T-cell (primary cell): ENCODE measurements at regions not wholly inside any gene's neighbourhood (a gene's known extent, or its start where the extent isn't known, plus 50 kb on each side); places are given as distances from the start of the nearest gene placed in this dataset.

Experiments
- ATAC-seq, 4 experiments: fragments of 200-7000 bp in 3 of 4; fragments of 150-1000 bp in 1 of 4; cut with Tn5 transposase; replicated peaks in 1 of 4; 1 replicate in 3 of 4; 2 replicates in 1 of 4; pipeline ENCODE4 v1.10.0; 2021; ENCODE audit warnings: moderate library complexity in 3 of 4, mild to moderate bottlenecking in 2 of 4, moderate number of reproducible peaks in 1 of 4
- CTCF ChIA-PET, 2 donors: fragments of 300-600 bp; sonication (Branson Sonifier 250); formaldehyde crosslinking; loops; one replicate each; lab custom pipeline; 2022; ENCODE audit warnings: antibody characterized with exemption in 2 of 2; lab: Charles Lee
- POLR2A ChIA-PET, 2 donors: fragments of 300-600 bp; sonication (Branson Sonifier 250); formaldehyde crosslinking; loops; one replicate each; lab custom pipeline; 2022; ENCODE audit warnings: antibody characterized with exemption in 2 of 2; lab: Charles Lee
- DNase-seq, 35 experiments: peaks; one replicate each; pipeline versions ENCODE4 v3.0.0 to v3.0.0-alpha.2; 2013 to 2023
- H3K27ac ChIP-seq: one replicate; pipeline ENCODE4 v1.5.1; 2013; ENCODE audit warnings: low read length
- H3K27me3 ChIP-seq, 2 experiments: replicated peaks in 1 of 2; 1 replicate in 1 of 2; 2 replicates in 1 of 2; pipeline versions ENCODE4 v1.6.1 to v1.7.0; 2013; ENCODE audit warnings: low read length in 1 of 2, mixed read lengths in 1 of 2; ENCODE audit not compliant: control insufficient read depth in 2 of 2, insufficient read depth in 2 of 2; ENCODE audit errors: extremely low read depth in 1 of 2
- H3K36me3 ChIP-seq, 2 donors: 1 replicate in 1 of 2; 2 replicates in 1 of 2; pipeline versions ENCODE4 v1.6.1 to v1.7.0; 2013; ENCODE audit warnings: low read length in 1 of 2; ENCODE audit not compliant: control insufficient read depth in 2 of 2, insufficient read depth in 1 of 2; ENCODE audit errors: extremely low read depth in 1 of 2
- H3K4me1 ChIP-seq, 2 experiments: 1 replicate in 1 of 2; 2 replicates in 1 of 2; pipeline versions ENCODE4 v1.6.1 to v1.7.0; 2013; ENCODE audit warnings: low read length in 2 of 2, mixed read lengths in 1 of 2; ENCODE audit not compliant: insufficient read depth in 2 of 2, control insufficient read depth in 1 of 2; ENCODE audit errors: extremely low read depth in 1 of 2
- H3K4me3 ChIP-seq, 2 donors: 1 replicate in 1 of 2; 2 replicates in 1 of 2; pipeline versions ENCODE4 v1.5.1 to v1.7.0; 2013; ENCODE audit warnings: mild to moderate bottlenecking in 2 of 2, low read length in 1 of 2, moderate library complexity in 1 of 2; ENCODE audit not compliant: control insufficient read depth in 1 of 2; ENCODE audit errors: extremely low read depth in 1 of 2
- H3K9me3 ChIP-seq: 2 replicates; pipeline ENCODE4 v1.7.0; 2013
- H3K27ac Mint-ChIP-seq, 2 donors: one replicate each; pipeline ENCODE4 v1.8.0; 2020 to 2021; ENCODE audit warnings: mild to moderate bottlenecking in 2 of 2, mixed read lengths in 2 of 2
- H3K27me3 Mint-ChIP-seq, 2 donors: one replicate each; pipeline ENCODE4 v1.8.0; 2021 to 2022; ENCODE audit warnings: mixed read lengths in 2 of 2
- H3K36me3 Mint-ChIP-seq: one replicate; pipeline ENCODE4 v1.8.0; 2021; ENCODE audit warnings: mixed read lengths
- H3K4me1 Mint-ChIP-seq, 3 donors: one replicate each; pipeline ENCODE4 v1.8.0; 2020 to 2022; ENCODE audit warnings: mixed read lengths in 3 of 3, mild to moderate bottlenecking in 1 of 3
- H3K4me3 Mint-ChIP-seq, 3 donors: one replicate each; pipeline ENCODE4 v1.8.0; 2020 to 2022; ENCODE audit warnings: mild to moderate bottlenecking in 3 of 3, mixed read lengths in 3 of 3, moderate library complexity in 3 of 3
- H3K9me3 Mint-ChIP-seq, 3 donors: one replicate each; pipeline ENCODE4 v1.8.0; 2020 to 2022; ENCODE audit warnings: mixed read lengths in 3 of 3
- WGBS: methylation state at CpG from one replicate; pipeline ENCODE4 v1.1.5; 2013; ENCODE audit warnings: missing lambda C conversion rate; ENCODE audit not compliant: insufficient coverage; 5-methylcytosine and 5-hydroxymethylcytosine counted together

- Mint-ChIP-seq H3K4me3 (no peak overlapping the region), H3K4me1 (no peaks in the 10 kb centered on the region), H3K27me3 (peaks cover 0 to 4% of the 10 kb centered on the region in 2 donors), H3K9me3 (peaks cover 0 to 9% (median 2%) of the 10 kb centered on the region in 3 donors), H3K36me3 (no peaks in the 10 kb centered on the region), H3K27ac (no peak overlapping the region)
- Histone ChIP-seq H3K36me3 (no peaks in the 10 kb centered on the region), H3K4me3 (no peak overlapping the region), H3K9me3 (no peaks in the 10 kb centered on the region), H3K27ac (no peak overlapping the region), H3K27me3 (no peaks in the 10 kb centered on the region), H3K4me1 (no peaks in the 10 kb centered on the region)
- ChIA-PET CTCF (interaction anchor here in 1 of 2 donors (0.6 kb wide), 1 partner anchor 49 kb away, joined by 3 read pairs; no protein-coding TSS in a partner anchor), POLR2A (no interaction called here)
- WGBS, result no CpG with 5 or more reads among the region's 1 CpG
- DNase-seq (no peak), ATAC-seq (no peak)
Observed at GRCh38 chr4:12861422-12861821, 622.7 kb downstream of the RAB28 start.

GRCh38 chr4:12852338-12853307, 631.5 kb downstream of the RAB28 start:
- Mint-ChIP-seq H3K4me1 (no peaks in the 10 kb centered on the region), H3K9me3 (peaks cover 0 to 2% (median 0%) of the 10 kb centered on the region in 3 donors), H3K27ac (no peak overlapping the region), H3K27me3 (peaks cover 0 to 8% of the 10 kb centered on the region in 2 donors), H3K36me3 (no peaks in the 10 kb centered on the region), H3K4me3 (no peak overlapping the region)
- Histone ChIP-seq H3K4me3 (no peak overlapping the region), H3K27ac (no peak overlapping the region), H3K27me3 (no peaks in the 10 kb centered on the region), H3K9me3 (no peaks in the 10 kb centered on the region), H3K36me3 (no peaks in the 10 kb centered on the region), H3K4me1 (no peaks in the 10 kb centered on the region)
- 83% methylated on average over 1 of the region's 8 CpGs for WGBS
- ATAC-seq (no peak), DNase-seq (peak in 1 of 35 experiments; percentile 1)
- ChIA-PET CTCF (no interaction called here), POLR2A (no interaction called here)

GRCh38 chr4:12846368-12846767, 637.8 kb downstream of the RAB28 start:
- Histone ChIP-seq H3K27ac (no peak overlapping the region), H3K9me3 (no peaks in the 10 kb centered on the region), H3K4me3 (no peak overlapping the region), H3K4me1 (no peaks in the 10 kb centered on the region), H3K27me3 (no peaks in the 10 kb centered on the region), H3K36me3 (no peaks in the 10 kb centered on the region)
- H3K36me3 Mint-ChIP-seq, result no peaks in the 10 kb centered on the region
- ChIA-PET POLR2A (no interaction called here), CTCF (no interaction called here)
- peaks cover 2 to 10% of the 10 kb centered on the region in 2 donors for H3K27me3 Mint-ChIP-seq
- no peak overlapping the region for H3K4me3 Mint-ChIP-seq
- WGBS, result no CpG with 5 or more reads among the region's 4 CpGs
- H3K27ac Mint-ChIP-seq, result no peak overlapping the region
- peaks cover 0 to 4% (median 0%) of the 10 kb centered on the region in 3 donors for H3K9me3 Mint-ChIP-seq
- DNase-seq (no peak), ATAC-seq (no peak)
- no peaks in the 10 kb centered on the region for H3K4me1 Mint-ChIP-seq

GRCh38 chr4:12844141-12844540, 640.0 kb downstream of the RAB28 start:
- no peak overlapping the region for H3K4me3 Mint-ChIP-seq
- H3K27me3 Mint-ChIP-seq, result peaks cover 8 to 11% of the 10 kb centered on the region in 2 donors
- CTCF ChIA-PET, result no interaction called here
- no peaks in the 10 kb centered on the region for H3K36me3 Mint-ChIP-seq
- H3K27ac Mint-ChIP-seq, result no peak overlapping the region
- POLR2A ChIA-PET, result no interaction called here
- WGBS, result 80% methylated on average over 2 of the region's 2 CpGs
- no peaks in the 10 kb centered on the region for H3K4me1 Mint-ChIP-seq
- no peaks in the 10 kb centered on the region for H3K4me1 ChIP-seq
- DNase-seq (no peak), ATAC-seq (no peak)
- no peaks in the 10 kb centered on the region for H3K27me3 ChIP-seq
- H3K9me3 Mint-ChIP-seq, result peaks cover 0 to 4% (median 0%) of the 10 kb centered on the region in 3 donors
- no peaks in the 10 kb centered on the region for H3K36me3 ChIP-seq
- no peaks in the 10 kb centered on the region for H3K9me3 ChIP-seq
- H3K27ac ChIP-seq, result no peak overlapping the region
- no peak overlapping the region for H3K4me3 ChIP-seq

- Mint-ChIP-seq H3K36me3 (no peaks in the 10 kb centered on the region), H3K27me3 (no peaks in the 10 kb centered on the region), H3K4me1 (no peaks in the 10 kb centered on the region), H3K9me3 (peaks cover 2 to 8% (median 3%) of the 10 kb centered on the region in 3 donors), H3K27ac (no peak overlapping the region), H3K4me3 (no peak overlapping the region)
- no peak overlapping the region for H3K4me3 ChIP-seq
- no peak for ATAC-seq
- H3K36me3 ChIP-seq, result no peaks in the 10 kb centered on the region
- no peaks in the 10 kb centered on the region for H3K9me3 ChIP-seq
- H3K27me3 ChIP-seq, result no peaks in the 10 kb centered on the region
- CTCF ChIA-PET, result no interaction called here
- no peaks in the 10 kb centered on the region for H3K4me1 ChIP-seq
- H3K27ac ChIP-seq, result no peak overlapping the region
- DNase-seq, result no peak
- WGBS, result 100% methylated on average over 4 of the region's 5 CpGs
- POLR2A ChIA-PET, result no interaction called here
Observed at GRCh38 chr4:12827966-12828365, 656.2 kb downstream of the RAB28 start.

GRCh38 chr4:12791536-12791935, 692.6 kb downstream of the RAB28 start:
- WGBS, result 73% methylated on average over 3 of the region's 4 CpGs
- no peak for DNase-seq
- Mint-ChIP-seq H3K36me3 (no peaks in the 10 kb centered on the region), H3K27ac (no peak overlapping the region), H3K4me1 (no peaks in the 10 kb centered on the region), H3K27me3 (no peaks in the 10 kb centered on the region), H3K9me3 (peaks cover 8 to 19% (median 12%) of the 10 kb centered on the region in 3 donors), H3K4me3 (no peak overlapping the region)
- ChIA-PET CTCF (no interaction called here), POLR2A (no interaction called here)
- Histone ChIP-seq H3K9me3 (no peaks in the 10 kb centered on the region), H3K36me3 (no peaks in the 10 kb centered on the region), H3K27ac (no peak overlapping the region), H3K27me3 (peaks cover 0 to 2% of the 10 kb centered on the region in 2 experiments), H3K4me1 (no peaks in the 10 kb centered on the region), H3K4me3 (no peak overlapping the region)
- ATAC-seq, result no peak
